B cell (primary cell): ENCODE measurements at regions not wholly inside any gene's neighbourhood (a gene's known extent, or its start where the extent isn't known, plus 50 kb on each side); places are given as distances from the start of the nearest gene placed in this dataset.

Source experiments
- CTCF ChIP-seq: fragments of 200-600 bp; IDR thresholded peaks from one replicate; pipeline ENCODE4 v1.8.0; 2022; ENCODE audit warnings: antibody characterized with exemption, mild to moderate bottlenecking
- EZH2 ChIP-seq: IDR thresholded peaks from 2 replicates; pipeline ENCODE4 v1.6.1; 2012; ENCODE audit warnings: borderline replicate concordance, low read depth, mild to moderate bottlenecking, moderate library complexity, low read length; ENCODE audit not compliant: insufficient read depth, poor library complexity, severe bottlenecking

- TF ChIP-seq CTCF (no peak), EZH2 (no peak)
Measured at GRCh38 chr9:28502741-28503140, 929.5 kb upstream of the C9orf72 start.
